Ishikawa (cell line): ENCODE measurements at regions not wholly inside any gene's neighbourhood (a gene's known extent, or its start where the extent isn't known, plus 50 kb on each side); places are given as distances from the start of the nearest gene placed in this dataset.

Source experiments
- CEBPB ChIP-seq: IDR thresholded peaks from 2 replicates; pipeline ENCODE4 v1.6.1; 2012
- EP300 ChIP-seq: IDR thresholded peaks from 2 replicates; pipeline ENCODE4 v1.6.1; 2012; ENCODE audit warnings: borderline replicate concordance
- FOXM1 ChIP-seq: IDR thresholded peaks from 2 replicates; pipeline ENCODE4 v1.6.1; 2012; ENCODE audit warnings: low read depth, borderline replicate concordance
- NFIC ChIP-seq: IDR thresholded peaks from 2 replicates; pipeline ENCODE4 v1.6.1; 2012
- RAD21 ChIP-seq: IDR thresholded peaks from 2 replicates; pipeline ENCODE4 v1.6.1; 2012; ENCODE audit warnings: low read depth
- TAF1 ChIP-seq: IDR thresholded peaks from 2 replicates; pipeline ENCODE4 v1.6.1; 2012; ENCODE audit warnings: low read depth, mild to moderate bottlenecking
- TCF12 ChIP-seq: IDR thresholded peaks from 2 replicates; pipeline ENCODE4 v1.6.1; 2012; ENCODE audit warnings: low read depth
- YY1 ChIP-seq: IDR thresholded peaks from 2 replicates; pipeline ENCODE4 v1.6.1; 2012; ENCODE audit warnings: low read depth
- TF ChIP-seq, protein P1 (sequence below): IDR thresholded peaks from 2 replicates; pipeline ENCODE4 v1.6.1; 2012
- TF ChIP-seq, protein P2 (sequence below): IDR thresholded peaks from 2 replicates; pipeline ENCODE4 v1.6.1; 2012; ENCODE audit warnings: low read depth, mild to moderate bottlenecking

DNA sequence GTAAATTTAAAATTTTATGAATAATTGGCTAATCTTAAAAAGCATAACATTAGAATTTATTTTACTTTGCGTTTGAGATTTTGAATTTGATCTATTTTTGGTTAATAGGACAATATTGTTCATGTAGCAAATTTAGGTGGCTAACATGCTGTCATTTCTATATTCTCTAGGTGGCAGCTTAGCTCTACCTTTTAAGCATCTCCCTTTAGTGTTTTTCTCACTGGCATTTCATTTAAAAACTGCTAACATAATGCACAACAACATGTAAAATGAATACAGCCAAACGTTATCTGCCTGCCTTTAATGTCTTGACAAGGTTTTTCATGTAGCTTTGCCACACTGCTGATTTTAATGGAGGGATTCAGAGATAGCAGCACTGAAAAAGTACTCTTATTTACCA lies 272.4 kb upstream of the FBXO33 start:
- TF ChIP-seq, protein P1, sequence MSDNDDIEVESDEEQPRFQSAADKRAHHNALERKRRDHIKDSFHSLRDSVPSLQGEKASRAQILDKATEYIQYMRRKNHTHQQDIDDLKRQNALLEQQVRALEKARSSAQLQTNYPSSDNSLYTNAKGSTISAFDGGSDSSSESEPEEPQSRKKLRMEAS: no peak
- TF ChIP-seq EP300: no peak
- TF ChIP-seq, protein P2, sequence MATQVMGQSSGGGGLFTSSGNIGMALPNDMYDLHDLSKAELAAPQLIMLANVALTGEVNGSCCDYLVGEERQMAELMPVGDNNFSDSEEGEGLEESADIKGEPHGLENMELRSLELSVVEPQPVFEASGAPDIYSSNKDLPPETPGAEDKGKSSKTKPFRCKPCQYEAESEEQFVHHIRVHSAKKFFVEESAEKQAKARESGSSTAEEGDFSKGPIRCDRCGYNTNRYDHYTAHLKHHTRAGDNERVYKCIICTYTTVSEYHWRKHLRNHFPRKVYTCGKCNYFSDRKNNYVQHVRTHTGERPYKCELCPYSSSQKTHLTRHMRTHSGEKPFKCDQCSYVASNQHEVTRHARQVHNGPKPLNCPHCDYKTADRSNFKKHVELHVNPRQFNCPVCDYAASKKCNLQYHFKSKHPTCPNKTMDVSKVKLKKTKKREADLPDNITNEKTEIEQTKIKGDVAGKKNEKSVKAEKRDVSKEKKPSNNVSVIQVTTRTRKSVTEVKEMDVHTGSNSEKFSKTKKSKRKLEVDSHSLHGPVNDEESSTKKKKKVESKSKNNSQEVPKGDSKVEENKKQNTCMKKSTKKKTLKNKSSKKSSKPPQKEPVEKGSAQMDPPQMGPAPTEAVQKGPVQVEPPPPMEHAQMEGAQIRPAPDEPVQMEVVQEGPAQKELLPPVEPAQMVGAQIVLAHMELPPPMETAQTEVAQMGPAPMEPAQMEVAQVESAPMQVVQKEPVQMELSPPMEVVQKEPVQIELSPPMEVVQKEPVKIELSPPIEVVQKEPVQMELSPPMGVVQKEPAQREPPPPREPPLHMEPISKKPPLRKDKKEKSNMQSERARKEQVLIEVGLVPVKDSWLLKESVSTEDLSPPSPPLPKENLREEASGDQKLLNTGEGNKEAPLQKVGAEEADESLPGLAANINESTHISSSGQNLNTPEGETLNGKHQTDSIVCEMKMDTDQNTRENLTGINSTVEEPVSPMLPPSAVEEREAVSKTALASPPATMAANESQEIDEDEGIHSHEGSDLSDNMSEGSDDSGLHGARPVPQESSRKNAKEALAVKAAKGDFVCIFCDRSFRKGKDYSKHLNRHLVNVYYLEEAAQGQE: no peak
- no peak for TF ChIP-seq RAD21
- no peak for TF ChIP-seq CEBPB
- no peak for TF ChIP-seq FOXM1
- TF ChIP-seq TAF1: no peak
- TF ChIP-seq NFIC: no peak
- no peak for TF ChIP-seq YY1
- no peak for TF ChIP-seq TCF12
